K562 (cell line): ENCODE measurements at regions not wholly inside any gene's neighbourhood (a gene's known extent, or its start where the extent isn't known, plus 50 kb on each side); places are given as distances from the start of the nearest gene placed in this dataset.

ENCODE experiments used
- ATAC-seq: fragments of 200-7000 bp; cut with Tn5 transposase; 3 replicates; pipeline ENCODE4 v1.9.1; 2020; ENCODE audit warnings: moderate library complexity
- BruUV-seq: library from RNA; stranded (reverse); fragments of 400-500 nt; replicated peaks from 2 replicates; lab custom pipeline; 2021; lab: Mats Ljungman, UMichigan
- CTCF ChIA-PET: fragments of 300-600 bp; formaldehyde crosslinking; extraction: SDS; loops from one replicate; lab custom pipeline; 2021; ENCODE audit warnings: low intra/inter-chr PET ratio; lab: Yijun Ruan, JAX
- POLR2A ChIA-PET: fragments of 300-600, 350-650 bp; sonication (Branson Sonifier 250); formaldehyde crosslinking; extraction: SDS; loops from one replicate; lab custom pipeline; 2021; ENCODE audit warnings: antibody characterized with exemption, inconsistent platforms; lab: Yijun Ruan, JAX
- DNase-seq, 4 experiments: peaks; one replicate each; pipeline versions ENCODE4 v3.0.0 to v3.0.0-alpha.2; 2011 to 2018; ENCODE audit warnings: low spot score in 3 of 4, mixed read lengths in 3 of 4; ENCODE audit errors: extremely low read depth in 1 of 4
- FAIRE-seq: peaks from 2 replicates; lab custom pipeline; 2011; peaks lifted over from hg19 to GRCh38; lab: Jason Lieb, UNC
- H2AFZ ChIP-seq: 2 replicates; pipeline ENCODE4 v1.6.0; 2011; ENCODE audit warnings: low read depth, low read length, control low read depth, inconsistent platforms
- H3K27ac ChIP-seq: fragments of 200-600 bp; 3 replicates; pipeline ENCODE4 v1.8.0; 2011; ENCODE audit warnings: low read depth, mild to moderate bottlenecking, control low read depth, inconsistent platforms, low read length, moderate library complexity, mixed read lengths; ENCODE audit errors: extremely low read depth
- H3K27me3 ChIP-seq, 2 experiments: fragments of 300-600 bp in 1 of 2; 2 replicates in 1 of 2; 3 replicates in 1 of 2; pipeline versions ENCODE4 v1.6.0 to v1.8.0; 2011; ENCODE audit warnings: inconsistent platforms in 2 of 2, low read length in 2 of 2, mild to moderate bottlenecking in 1 of 2, mixed read lengths in 1 of 2, moderate library complexity in 1 of 2; ENCODE audit not compliant: control insufficient read depth in 2 of 2, insufficient read depth in 2 of 2
- H3K36me3 ChIP-seq: fragments of 300-600 bp; 3 replicates; pipeline ENCODE4 v1.8.0; 2011; ENCODE audit warnings: mild to moderate bottlenecking, low read length, inconsistent platforms; ENCODE audit not compliant: control insufficient read depth, insufficient read depth
- H3K4me1 ChIP-seq, 2 experiments: fragments of 200-600 bp in 1 of 2; replicated peaks in 1 of 2; 2 replicates in 1 of 2; 3 replicates in 1 of 2; pipeline versions ENCODE4 v1.5.1 to v1.8.0; 2011; ENCODE audit warnings: inconsistent platforms in 2 of 2, low read length in 2 of 2, mild to moderate bottlenecking in 1 of 2, mixed read lengths in 1 of 2, moderate library complexity in 1 of 2; ENCODE audit not compliant: control insufficient read depth in 2 of 2, insufficient read depth in 2 of 2
- H3K4me2 ChIP-seq: 2 replicates; pipeline ENCODE4 v1.6.1; 2011; ENCODE audit warnings: low read length, control low read depth, inconsistent platforms, mixed read lengths; ENCODE audit not compliant: insufficient read depth
- H3K4me3 ChIP-seq: fragments of 200-600 bp; sonication (generic), shearing (Covaris generic); 2 replicates; pipeline ENCODE4 v1.5.1; 2016; ENCODE audit warnings: control low read depth, inconsistent platforms
- H3K79me2 ChIP-seq: fragments of 200-600 bp; 3 replicates; pipeline ENCODE4 v1.8.0; 2011; ENCODE audit warnings: low read length, inconsistent platforms; ENCODE audit not compliant: control insufficient read depth, insufficient read depth
- H3K9ac ChIP-seq, 2 experiments: 2 replicates each; pipeline versions ENCODE4 v1.6.0 to v1.6.1; 2011; ENCODE audit warnings: low read depth in 2 of 2, low read length in 2 of 2, control low read depth in 1 of 2, inconsistent platforms in 1 of 2, mild to moderate bottlenecking in 1 of 2, mixed read lengths in 1 of 2; ENCODE audit not compliant: insufficient read depth in 1 of 2
- H3K9me1 ChIP-seq: one replicate; pipeline ENCODE4 v1.6.0; 2011; ENCODE audit warnings: inconsistent platforms, mild to moderate bottlenecking, low read length, moderate library complexity; ENCODE audit not compliant: control insufficient read depth, insufficient read depth
- H3K9me3 ChIP-seq: replicated peaks from 2 replicates; pipeline ENCODE4 v1.5.1; 2011; ENCODE audit warnings: low read depth, low read length, inconsistent platforms; ENCODE audit not compliant: control insufficient read depth, insufficient read depth
- H4K20me1 ChIP-seq: replicated peaks from 2 replicates; pipeline ENCODE4 v1.6.1; 2011; ENCODE audit warnings: low read length, inconsistent platforms, mixed read lengths; ENCODE audit not compliant: control insufficient read depth, insufficient read depth
- ATF7 ChIP-seq: fragments of 450-650 bp; IDR thresholded peaks from 2 replicates; pipeline ENCODE4 v1.7.1; 2014; ENCODE audit warnings: mild to moderate bottlenecking, moderate library complexity
- FOXJ2 ChIP-seq: fragments of 200-800 bp; sonication (Bioruptor generic); IDR thresholded peaks from 2 replicates; pipeline ENCODE4 v1.6.1; 2016; ENCODE audit warnings: missing genetic modification characterization, missing compliant biosample characterization
- IRF9 ChIP-seq: fragments of 450-650 bp; IDR thresholded peaks from 2 replicates; pipeline ENCODE4 v1.6.1; 2016; ENCODE audit warnings: missing biosample characterization, missing genetic modification characterization
- NFE2L1 ChIP-seq: fragments of 450-650 bp; IDR thresholded peaks from 2 replicates; pipeline ENCODE4 v1.6.1; 2016; ENCODE audit warnings: missing genetic modification characterization, low read depth, mild to moderate bottlenecking, missing compliant biosample characterization, moderate library complexity, borderline replicate concordance
- NRF1 ChIP-seq, 2 experiments: fragments of 450-650 bp; IDR thresholded peaks in 1 of 2; conservative IDR thresholded peaks in 1 of 2; 2 replicates each; pipeline ENCODE4 v1.6.1; 2014; ENCODE audit warnings: mild to moderate bottlenecking in 2 of 2
- PHF20 ChIP-seq: fragments of 450-650 bp; IDR thresholded peaks from 2 replicates; pipeline ENCODE4 v1.6.1; 2018; ENCODE audit not compliant: partially characterized antibody
- RBM14 ChIP-seq: fragments of 200-400 bp; formaldehyde crosslinking; IDR thresholded peaks from 2 replicates; pipeline ENCODE4 v1.6.1; 2018; ENCODE audit warnings: low read depth, mild to moderate bottlenecking, low read length, moderate library complexity, borderline replicate concordance; ENCODE audit not compliant: insufficient read depth
- UBTF ChIP-seq, 2 experiments: IDR thresholded peaks; 2 replicates each; pipeline ENCODE4 v1.6.1; 2012; ENCODE audit warnings: improper control_type of control experiment in 2 of 2, low read depth in 2 of 2, low read length in 2 of 2, borderline replicate concordance in 1 of 2
- ZNF212 ChIP-seq: fragments of 450-650 bp; formaldehyde crosslinking; IDR thresholded peaks from 2 replicates; pipeline ENCODE4 v1.4.0; 2020; ENCODE audit warnings: mild to moderate bottlenecking
- WGBS: fragments of 100-300 bp; shearing (Covaris generic); methylation state at CpG from one replicate; pipeline ENCODE4 v1.1.6; 2016; ENCODE audit warnings: low coverage, mixed read lengths; ENCODE audit not compliant: insufficient coverage; ENCODE audit errors: missing lambda C conversion rate; 5-methylcytosine and 5-hydroxymethylcytosine counted together
- in situ Hi-C: fragments of 300-500 bp; cut with MboI; formaldehyde crosslinking; loops from 4 replicates; pipeline ENCODE4 v1.15.0; 2018; ENCODE audit warnings: inconsistent platforms, mixed read lengths
- intact Hi-C: fragments of 100-400 bp; cut with micrococcal nuclease; formaldehyde crosslinking; loops from 2 replicates; pipeline ENCODE4 v1.14.2; 2022

GRCh38 chr1:81119319-81119718, 681.4 kb upstream of the ADGRL2 start:
- in situ Hi-C loops: no loop called here
- Histone ChIP-seq H3K4me2 (no peak overlapping the region), H2AFZ (no peak overlapping the region), H3K4me1 (no peaks in the 10 kb centered on the region)
- BruUV-seq: no TSS peak
- ATAC-seq: no peak
- FAIRE-seq: no peak
- intact Hi-C loops: no loop called here
- TF ChIP-seq RBM14 (no peak), PHF20 (no peak), ZNF212 (CRISPR knock-in tag) (no peak), IRF9 (tag) (no peak), ATF7 (no peak), FOXJ2 (no peak), NFE2L1 (tag) (no peak), UBTF (IDR thresholded peaks at IDR 0.05; ENCODE audit: borderline replicate concordance in 1 of 2, low read depth in 2 of 2, low read length in 2 of 2) (no peak), NRF1 (conservative IDR thresholded peaks at IDR 0.05 in 1 of 2, IDR thresholded peaks at IDR 0.05 in 1 of 2) (no peak)
- TF ChIP-seq, all 486 proteins: peak for 0
- WGBS: 0% methylated on average over 1 of the region's 1 CpG
- Histone ChIP-seq H3K9ac (no peak overlapping the region), H3K27me3 (no peaks in the 10 kb centered on the region), H3K9me3 (no peaks in the 10 kb centered on the region), H4K20me1 (no peaks in the 10 kb centered on the region), H3K9me1 (no peaks in the 10 kb centered on the region), H3K4me3 (no peak overlapping the region), H3K36me3 (no peaks in the 10 kb centered on the region), H3K27ac (no peak overlapping the region), H3K79me2 (no peaks in the 10 kb centered on the region)
- no peak for DNase-seq
- POLR2A ChIA-PET: no interaction called here
- CTCF ChIA-PET: no interaction called here
